ENCODE measurements at regions not wholly inside any gene's neighbourhood (a gene's known extent, or its start where the extent isn't known, plus 50 kb on each side); places are given as distances from the start of the nearest gene placed in this dataset.
A peak's percentile ranks its signal among the peaks of the same experiment; 100 is the strongest.

GRCh38 chr3:110375751-110376518 lies 695.7 kb upstream of the NECTIN3 start:
- H3K4me3 ChIP-seq (ENCODE audit: low read depth, low read length): no peak overlapping the region
- TF ChIP-seq CTCF (conservative IDR thresholded peaks at IDR 0.05; ENCODE audit: low read depth, low read length): no peak
- DNase-seq (ENCODE audit: low read depth): no peak

- TF ChIP-seq CTCF (conservative IDR thresholded peaks at IDR 0.05; ENCODE audit: low read depth, low read length): no peak
These were observed 693.1 kb upstream of the NECTIN3 start for GRCh38 chr3:110378481-110378880.

GRCh38 chr3:110381992-110382391 lies 689.6 kb upstream of the NECTIN3 start:
- TF ChIP-seq CTCF (conservative IDR thresholded peaks at IDR 0.05; ENCODE audit: low read depth, low read length): no peak
- H3K4me3 ChIP-seq (ENCODE audit: low read depth, low read length): no peak overlapping the region
- peak; percentile 52 for DNase-seq (ENCODE audit: low read depth)

More at GRCh38 chr3:110378481-110378880, 693.1 kb upstream of the NECTIN3 start:
- no peak overlapping the region for H3K4me3 ChIP-seq (ENCODE audit: low read depth, low read length)
- DNase-seq (ENCODE audit: low read depth): no peak

GRCh38 chr3:110383356-110383755 lies 688.3 kb upstream of the NECTIN3 start:
- no peak for TF ChIP-seq CTCF (conservative IDR thresholded peaks at IDR 0.05; ENCODE audit: low read depth, low read length)
- no peak overlapping the region for H3K4me3 ChIP-seq (ENCODE audit: low read depth, low read length)
- no peak for DNase-seq (ENCODE audit: low read depth)

- no peak for DNase-seq (ENCODE audit: low read depth)
- H3K4me3 ChIP-seq (ENCODE audit: low read depth, low read length): no peak overlapping the region
- no peak for TF ChIP-seq CTCF (conservative IDR thresholded peaks at IDR 0.05; ENCODE audit: low read depth, low read length)
These were observed 687.0 kb upstream of the NECTIN3 start for GRCh38 chr3:110384601-110385000.

- H3K4me3 ChIP-seq (ENCODE audit: low read depth, low read length): no peak overlapping the region
- no peak for TF ChIP-seq CTCF (conservative IDR thresholded peaks at IDR 0.05; ENCODE audit: low read depth, low read length)
- DNase-seq (ENCODE audit: low read depth): no peak
These were observed 682.6 kb upstream of the NECTIN3 start for GRCh38 chr3:110389005-110389404.

GRCh38 chr3:110390372-110390771 lies 681.2 kb upstream of the NECTIN3 start:
- H3K4me3 ChIP-seq (ENCODE audit: low read depth, low read length): no peak overlapping the region

More at GRCh38 chr3:110390372-110390771, 681.2 kb upstream of the NECTIN3 start:
- no peak for TF ChIP-seq CTCF (conservative IDR thresholded peaks at IDR 0.05; ENCODE audit: low read depth, low read length)
- no peak for DNase-seq (ENCODE audit: low read depth)

All from epithelial cell of proximal tubule (primary cell).